Tibial nerve (tissue), 4 donors: ENCODE measurements at regions not wholly inside any gene's neighbourhood (a gene's known extent, or its start where the extent isn't known, plus 50 kb on each side); places are given as distances from the start of the nearest gene placed in this dataset.

Experiments
- EP300 ChIP-seq, 2 donors: sonication (generic); formaldehyde crosslinking; IDR thresholded peaks; one replicate each; pipeline ENCODE4 v1.6.1; 2017; ENCODE audit warnings: antibody characterized with exemption in 2 of 2, mild to moderate bottlenecking in 1 of 2
- POLR2A ChIP-seq, 2 donors: fragments of 450-650 bp; IDR thresholded peaks; one replicate each; pipeline ENCODE4 v1.6.1; 2017; ENCODE audit warnings: antibody characterized with exemption in 2 of 2, mild to moderate bottlenecking in 2 of 2, moderate library complexity in 2 of 2
- TF ChIP-seq, protein P1 (sequence below), 5 experiments: fragments of 200-600 bp in 3 of 5; fragments of 450-650 bp in 2 of 5; sonication (generic) in 3 of 5; IDR thresholded peaks; one replicate each; pipeline ENCODE4 v1.5.1; 2016 to 2019; ENCODE audit warnings: antibody characterized with exemption in 5 of 5, mild to moderate bottlenecking in 3 of 5, moderate library complexity in 2 of 5

DNA sequence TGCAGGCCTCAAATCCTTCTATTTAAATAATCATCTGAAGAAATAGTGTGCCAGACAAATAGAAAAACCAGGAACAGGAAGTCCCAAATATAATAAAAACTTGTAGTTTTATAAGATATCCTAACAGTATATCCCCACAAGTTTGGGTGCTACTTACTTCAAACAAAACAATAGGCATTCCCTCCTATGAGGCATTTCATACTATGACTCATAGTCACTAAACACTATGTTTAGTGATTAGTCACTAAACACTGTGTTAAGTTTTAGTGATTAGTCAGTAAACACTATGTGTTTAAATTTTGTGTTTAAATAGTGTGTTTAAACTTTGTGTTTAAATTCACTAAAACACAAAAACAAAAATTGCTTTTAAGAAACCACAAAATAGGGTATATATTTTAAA lies 407.0 kb upstream of the CDH19 start:
- TF ChIP-seq, protein P1, sequence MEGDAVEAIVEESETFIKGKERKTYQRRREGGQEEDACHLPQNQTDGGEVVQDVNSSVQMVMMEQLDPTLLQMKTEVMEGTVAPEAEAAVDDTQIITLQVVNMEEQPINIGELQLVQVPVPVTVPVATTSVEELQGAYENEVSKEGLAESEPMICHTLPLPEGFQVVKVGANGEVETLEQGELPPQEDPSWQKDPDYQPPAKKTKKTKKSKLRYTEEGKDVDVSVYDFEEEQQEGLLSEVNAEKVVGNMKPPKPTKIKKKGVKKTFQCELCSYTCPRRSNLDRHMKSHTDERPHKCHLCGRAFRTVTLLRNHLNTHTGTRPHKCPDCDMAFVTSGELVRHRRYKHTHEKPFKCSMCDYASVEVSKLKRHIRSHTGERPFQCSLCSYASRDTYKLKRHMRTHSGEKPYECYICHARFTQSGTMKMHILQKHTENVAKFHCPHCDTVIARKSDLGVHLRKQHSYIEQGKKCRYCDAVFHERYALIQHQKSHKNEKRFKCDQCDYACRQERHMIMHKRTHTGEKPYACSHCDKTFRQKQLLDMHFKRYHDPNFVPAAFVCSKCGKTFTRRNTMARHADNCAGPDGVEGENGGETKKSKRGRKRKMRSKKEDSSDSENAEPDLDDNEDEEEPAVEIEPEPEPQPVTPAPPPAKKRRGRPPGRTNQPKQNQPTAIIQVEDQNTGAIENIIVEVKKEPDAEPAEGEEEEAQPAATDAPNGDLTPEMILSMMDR (IDR thresholded peaks at IDR 0.05) = no peak
- TF ChIP-seq POLR2A (IDR thresholded peaks at IDR 0.05) = no peak
- no peak for TF ChIP-seq EP300 (IDR thresholded peaks at IDR 0.05)
